HG03460 (cell line): ENCODE measurements at regions not wholly inside any gene's neighbourhood (a gene's known extent, or its start where the extent isn't known, plus 50 kb on each side); places are given as distances from the start of the nearest gene placed in this dataset.
"Not testable (repeated sequence)": the region's sequence is repeated elsewhere in the genome, so short reads cannot be mapped to it uniquely, and the experiment has no call there.

Experiments used
- ATAC-seq: cut with Tn5 transposase; IDR thresholded peaks from one replicate; pipeline ENCODE4 v1.9.1; 2021; ENCODE audit not compliant: unreplicated experiment

DNA sequence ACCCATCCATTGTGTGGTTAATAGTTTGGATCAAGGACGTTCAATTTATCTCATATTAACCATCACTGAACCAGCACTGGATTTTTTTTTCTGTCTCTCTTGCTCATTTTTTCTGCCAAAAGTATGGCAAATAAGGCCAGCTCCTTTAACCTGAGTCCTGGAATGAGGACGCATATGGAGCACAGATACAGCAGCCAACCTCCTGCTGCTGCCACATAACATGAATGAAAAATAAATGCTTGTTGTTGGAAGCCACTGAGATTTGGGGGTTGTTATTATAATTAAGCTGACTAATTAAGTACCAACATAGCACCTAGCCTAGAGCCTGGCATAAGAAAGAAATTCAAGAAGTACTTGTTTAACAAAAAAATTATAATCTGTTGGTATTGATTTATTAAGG is 335.3 kb upstream of the DUSP10 start:
- no peak for ATAC-seq

DNA sequence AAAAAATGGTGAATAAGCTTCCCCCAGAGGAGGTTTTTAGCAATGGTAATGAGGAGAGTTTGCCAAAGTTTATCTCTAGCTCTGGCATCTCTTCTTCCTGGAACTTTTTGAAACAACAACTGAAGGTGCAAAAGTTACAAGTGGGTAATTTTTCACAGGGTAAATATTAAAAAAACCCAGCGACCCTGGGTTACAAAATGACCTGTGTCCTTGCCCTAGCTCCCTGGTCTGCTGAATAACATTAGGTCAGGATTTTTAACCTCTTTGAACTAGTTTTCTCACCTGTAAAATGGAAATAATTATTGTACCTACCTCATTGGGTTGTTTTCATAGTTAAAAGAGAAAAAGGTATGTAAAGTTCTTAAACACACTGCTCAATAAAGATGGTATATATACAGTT is 332.4 kb upstream of the DUSP10 start:
- ATAC-seq, result no peak

GRCh38 chr1:222073307-222073995 is 331.6 kb upstream of the DUSP10 start:
- ATAC-seq, result no peak

DNA sequence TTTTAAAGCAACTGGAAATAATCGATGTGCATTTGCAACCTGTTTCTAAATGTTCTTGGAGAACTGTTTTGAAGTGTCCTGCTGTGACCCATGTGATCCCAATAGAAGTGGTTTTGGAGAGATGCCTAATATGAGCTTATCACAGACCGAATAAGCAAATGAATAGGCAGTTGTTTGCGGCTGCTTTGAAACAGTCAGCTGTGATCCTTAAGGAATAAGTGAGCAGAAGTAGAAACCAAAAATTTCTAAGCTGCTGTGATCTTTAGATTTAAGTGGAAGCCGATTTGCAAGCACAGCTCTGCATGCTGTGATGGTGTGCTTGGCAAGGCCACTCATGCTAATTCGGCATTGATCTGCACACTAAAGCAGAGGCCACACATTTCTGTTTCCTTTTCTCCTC is 329.5 kb upstream of the DUSP10 start:
- ATAC-seq, result no peak

- no peak for ATAC-seq
These were observed 327.0 kb upstream of the DUSP10 start for GRCh38 chr1:222068937-222069336.

GRCh38 chr1:222068101-222068500 is 326.2 kb upstream of the DUSP10 start:
- no peak for ATAC-seq

- no peak for ATAC-seq
These were observed 324.6 kb upstream of the DUSP10 start for GRCh38 chr1:222066539-222066938.

- ATAC-seq, result no peak
These were observed 323.3 kb upstream of the DUSP10 start for GRCh38 chr1:222065234-222065633.

DNA sequence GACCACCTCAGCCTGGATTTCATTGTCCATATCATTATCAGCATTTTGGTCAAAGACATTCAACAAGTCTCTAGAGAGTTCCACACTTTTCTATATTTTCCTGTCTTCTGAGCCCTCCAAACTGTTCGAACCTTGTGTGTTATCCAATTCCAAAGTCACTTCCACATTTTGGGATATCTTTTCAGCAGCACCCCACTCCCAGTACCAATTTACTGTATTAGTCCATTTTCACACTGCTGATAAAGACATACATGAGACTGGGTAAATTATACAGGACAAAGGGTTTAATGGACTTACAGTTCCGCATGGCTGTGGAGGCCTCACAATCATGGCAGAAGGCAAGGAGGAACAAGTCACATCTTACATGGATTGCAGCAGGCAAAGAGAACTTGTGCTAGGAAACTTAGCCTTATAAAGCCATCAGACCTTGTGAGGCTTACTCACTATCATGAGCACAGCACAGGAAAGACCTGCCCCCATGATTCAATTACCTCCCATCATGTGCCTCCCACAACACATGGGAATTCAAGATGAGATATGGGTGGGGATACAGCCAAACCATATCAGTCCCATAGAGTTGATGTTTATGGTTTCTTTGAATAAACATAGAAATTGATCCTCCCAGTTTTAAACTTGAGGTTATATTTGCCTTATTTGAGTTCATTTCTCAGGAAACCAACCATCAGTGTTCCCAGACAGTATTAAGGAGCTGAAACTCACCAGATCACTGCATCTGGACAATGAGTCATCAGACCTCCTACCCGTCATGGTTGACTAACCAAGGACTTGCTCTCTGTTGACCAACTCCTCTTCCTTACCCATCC is 322.7 kb upstream of the DUSP10 start:
- no peak for ATAC-seq

DNA sequence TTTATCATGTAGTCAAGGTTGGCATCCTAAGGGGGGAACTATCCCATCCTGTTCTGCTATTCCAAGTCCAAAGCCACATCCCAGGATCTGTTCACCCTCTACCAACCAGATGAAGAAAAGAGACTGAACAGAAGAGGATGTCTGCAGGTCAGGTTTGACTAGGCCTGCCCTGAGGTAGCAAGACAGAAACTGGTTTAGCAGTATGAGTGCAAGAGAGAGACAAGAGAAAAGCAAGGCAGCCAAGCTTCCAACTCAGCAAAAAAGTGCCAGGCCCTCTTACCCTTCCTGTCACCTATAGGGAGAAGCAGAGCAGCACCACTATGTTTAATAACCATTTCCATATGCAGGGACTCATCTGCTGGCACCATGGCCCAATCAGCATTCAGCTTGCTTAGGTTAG is 320.8 kb upstream of the DUSP10 start:
- ATAC-seq, result no peak

DNA sequence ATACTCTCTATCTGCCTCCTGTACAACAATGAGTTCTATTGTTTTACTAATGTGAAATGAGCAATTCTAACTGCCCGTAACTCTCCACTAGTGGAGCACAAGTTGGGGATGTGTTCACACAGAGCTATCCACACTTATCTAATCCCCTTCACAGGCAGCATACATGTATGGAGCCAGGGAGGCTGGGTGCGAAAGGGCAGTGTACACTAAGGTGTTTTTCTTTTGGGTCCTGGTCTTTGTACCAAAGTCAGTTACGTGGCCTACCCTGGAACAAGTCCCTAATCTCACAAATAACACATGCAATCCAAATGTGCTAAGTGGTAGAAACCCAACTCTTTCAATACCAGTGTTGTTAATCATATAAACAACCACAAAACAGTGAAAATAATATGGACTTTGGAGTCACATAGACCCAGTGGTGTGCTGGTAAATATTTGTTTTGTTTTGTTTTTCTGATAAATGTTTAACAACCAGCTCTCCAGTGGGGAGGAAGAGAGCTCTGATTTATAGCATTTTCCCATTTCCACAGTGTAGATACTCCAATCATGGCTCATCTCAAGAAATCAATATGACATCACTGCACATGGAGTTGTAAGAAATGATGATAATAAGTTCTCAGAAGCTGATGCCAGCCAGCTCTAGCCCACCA is 319.9 kb upstream of the DUSP10 start:
- ATAC-seq, result no peak

DNA sequence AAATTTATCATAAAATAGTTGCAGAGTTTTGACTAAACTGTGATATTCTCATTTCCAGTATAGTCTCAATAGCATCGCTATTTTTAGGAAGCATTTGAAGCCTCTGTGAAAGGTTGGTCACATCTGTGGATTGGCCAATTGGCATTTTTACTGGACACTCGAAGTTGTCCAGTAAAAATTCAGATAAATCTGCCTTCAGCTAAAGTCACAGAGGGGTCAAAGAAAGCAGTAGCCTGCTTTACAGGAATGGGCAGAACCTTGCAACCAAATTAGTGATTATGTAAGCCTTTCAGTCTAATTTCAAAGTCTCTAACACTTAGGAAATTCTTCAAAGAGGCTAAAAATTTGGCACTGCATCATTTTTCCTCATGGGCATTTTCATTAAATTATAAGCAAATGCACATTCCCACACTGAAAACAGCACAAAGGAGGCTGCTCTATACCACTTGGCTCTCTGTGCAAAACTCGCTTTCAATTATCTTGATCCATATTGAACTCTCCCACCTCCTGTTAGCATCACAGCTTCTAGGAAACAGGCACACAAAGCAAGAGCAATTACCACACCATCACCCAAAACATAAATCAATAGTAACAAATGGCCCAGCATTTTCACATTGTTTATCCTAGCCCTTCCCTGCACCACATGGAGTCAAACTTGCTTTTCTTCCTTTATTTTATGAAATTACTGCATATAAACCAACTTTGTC is 318.5 kb upstream of the DUSP10 start:
- ATAC-seq, result no peak

DNA sequence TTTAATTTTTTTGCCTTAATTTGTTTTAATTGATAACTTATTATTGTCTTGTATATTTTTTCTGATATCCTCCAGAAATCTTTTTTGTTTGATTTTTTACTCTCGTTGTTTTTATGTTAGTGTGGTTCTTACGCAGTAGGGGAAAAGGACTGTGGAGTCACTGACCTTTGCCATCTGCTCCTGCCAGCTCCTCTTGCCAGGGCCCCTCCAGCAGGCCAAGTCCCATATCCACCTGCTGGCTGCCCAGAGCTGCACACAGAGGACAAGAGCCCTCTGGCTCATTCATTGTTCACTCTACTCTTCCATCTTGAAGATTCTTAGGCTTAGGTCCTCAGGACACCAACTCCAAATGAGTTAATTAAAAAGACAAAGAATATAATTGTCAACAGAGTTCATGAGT is 316.4 kb upstream of the DUSP10 start:
- no peak for ATAC-seq

DNA sequence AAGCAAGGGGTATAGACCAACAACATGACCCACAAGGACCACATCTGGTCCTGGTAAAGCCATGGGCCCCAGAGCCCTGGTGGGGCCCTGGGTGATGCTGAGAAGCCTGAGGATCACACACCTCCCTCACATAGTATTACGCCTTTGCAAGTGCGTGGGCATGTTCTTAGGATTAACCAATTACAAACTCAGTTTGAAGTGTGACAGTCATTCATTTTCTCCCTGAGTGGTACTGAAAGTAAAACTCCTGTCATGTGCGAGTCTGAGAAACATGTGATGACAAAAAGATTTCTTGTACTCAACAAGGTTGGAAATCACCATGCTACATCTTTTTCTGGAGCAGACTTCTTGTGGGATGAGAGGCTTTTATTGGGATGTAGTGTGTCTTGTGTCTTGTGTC is 315.3 kb upstream of the DUSP10 start:
- ATAC-seq, result no peak

- ATAC-seq, result no peak
These were observed 312.5 kb upstream of the DUSP10 start for GRCh38 chr1:222054416-222054815.

- ATAC-seq, result no peak
These were observed 312.0 kb upstream of the DUSP10 start for GRCh38 chr1:222053790-222054294.

DNA sequence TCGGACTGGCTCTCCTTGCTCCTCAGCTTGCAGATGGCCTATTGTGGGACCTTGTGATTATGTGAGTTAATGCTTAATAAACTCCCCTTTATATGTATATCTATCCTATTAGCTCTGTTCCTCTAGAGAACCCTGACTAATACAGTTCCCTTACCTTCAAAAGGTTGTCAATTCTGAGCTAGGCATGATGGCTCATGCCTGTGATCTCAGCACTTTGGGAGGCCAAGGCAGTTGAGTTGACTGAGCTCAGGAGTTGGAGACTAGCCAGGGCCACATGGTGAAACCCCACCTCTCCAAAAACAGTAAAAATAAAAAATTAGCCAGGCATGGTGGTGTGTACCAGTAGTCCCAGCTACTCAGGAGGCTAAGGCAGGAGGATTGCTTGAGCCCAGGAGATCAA is 309.4 kb upstream of the DUSP10 start:
- not testable (repeated sequence) for ATAC-seq

GRCh38 chr1:222049661-222050060 is 307.8 kb upstream of the DUSP10 start:
- ATAC-seq, result not testable (repeated sequence)

GRCh38 chr1:222049176-222049575 is 307.3 kb upstream of the DUSP10 start:
- ATAC-seq, result no peak

- peak; percentile 77 for ATAC-seq
These were observed 306.3 kb upstream of the DUSP10 start for GRCh38 chr1:222048094-222048595.

GRCh38 chr1:222047366-222047765 is 305.5 kb upstream of the DUSP10 start:
- no peak for ATAC-seq
